GM21526 (cell line): ENCODE measurements at regions not wholly inside any gene's neighbourhood (a gene's known extent, or its start where the extent isn't known, plus 50 kb on each side); places are given as distances from the start of the nearest gene placed in this dataset.
"Not testable (repeated sequence)": the region's sequence is repeated elsewhere in the genome, so short reads cannot be mapped to it uniquely, and the experiment has no call there.

Experiments used
- ATAC-seq: cut with Tn5 transposase; IDR thresholded peaks from one replicate; pipeline ENCODE4 v1.9.1; 2021; ENCODE audit warnings: moderate library complexity; ENCODE audit not compliant: unreplicated experiment, low FRiP score

DNA sequence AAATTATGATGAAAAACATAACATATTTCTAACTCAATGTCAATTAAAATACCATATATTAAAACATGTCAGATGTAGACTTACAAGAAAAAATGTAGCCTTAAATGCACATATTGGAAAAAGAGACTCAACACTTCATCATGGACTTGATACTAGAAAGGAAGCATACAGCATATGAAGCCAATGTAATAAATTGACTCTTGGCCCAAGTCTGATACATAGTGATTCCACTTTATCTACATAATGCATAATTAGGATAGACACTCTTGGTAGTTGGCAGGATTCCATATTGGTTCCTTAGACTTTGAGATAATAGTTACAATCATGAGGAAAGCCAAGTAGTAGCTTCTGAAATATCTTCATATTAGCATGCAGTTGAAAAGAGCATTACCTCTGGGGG lies 1067.0 kb downstream of the PCDH17 start:
- no peak for ATAC-seq

DNA sequence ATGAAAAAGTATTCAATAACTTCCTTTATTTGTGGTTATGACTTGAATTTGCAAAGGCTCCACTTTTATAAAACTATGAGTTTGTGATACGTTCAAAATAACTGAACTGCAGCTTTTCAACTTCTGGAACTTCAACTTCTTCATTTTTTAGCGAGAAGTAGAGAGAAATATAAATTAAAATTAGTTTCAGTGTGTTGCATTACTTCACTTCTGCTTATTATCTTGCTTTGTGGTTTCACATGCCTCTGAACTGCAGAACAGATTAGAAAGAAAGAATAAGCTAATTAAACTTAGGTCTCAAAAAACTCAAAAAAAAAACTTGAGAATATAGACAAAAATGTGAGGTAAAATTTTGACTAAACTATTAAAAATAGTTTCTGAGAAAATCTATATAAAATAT lies 1073.4 kb downstream of the PCDH17 start:
- no peak for ATAC-seq

DNA sequence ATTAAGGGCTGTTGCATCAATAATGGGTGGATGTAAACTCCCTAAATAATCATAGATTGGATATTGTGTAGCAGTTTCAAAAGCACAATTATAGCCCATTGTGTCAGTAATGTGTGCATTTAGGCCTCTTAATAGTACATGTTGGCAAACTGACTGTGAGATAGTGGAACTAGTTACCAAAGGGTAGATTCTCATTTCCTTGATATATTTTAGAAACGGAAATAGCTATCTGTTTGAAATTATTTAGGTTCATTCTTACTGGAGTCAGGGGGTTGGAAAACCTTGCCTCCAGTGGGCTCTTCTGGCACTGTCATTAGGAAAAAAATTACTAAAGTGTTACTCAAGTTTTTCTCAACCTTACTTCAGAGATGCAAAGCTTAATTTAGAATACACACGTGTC lies 1074.9 kb downstream of the PCDH17 start:
- ATAC-seq = no peak

DNA sequence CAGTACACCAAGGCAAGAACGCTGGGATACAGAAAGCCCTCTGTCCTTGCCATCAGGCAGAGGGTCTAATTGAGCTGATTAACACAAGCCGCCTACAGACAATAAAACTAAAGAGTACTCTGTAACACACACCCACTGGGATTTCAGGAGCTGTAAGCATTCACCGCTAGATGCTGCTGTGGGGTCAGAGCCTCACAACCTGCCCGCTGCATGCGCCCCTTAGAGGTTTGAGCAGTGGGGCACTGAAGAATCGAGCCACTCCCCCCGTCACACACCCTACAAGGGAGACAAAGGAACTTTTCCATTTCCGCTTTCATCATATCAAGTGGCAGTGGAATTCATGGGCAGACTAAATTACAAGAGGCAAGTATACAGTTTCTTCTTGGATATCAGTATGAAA lies 1080.6 kb downstream of the PCDH17 start:
- ATAC-seq = no peak

DNA sequence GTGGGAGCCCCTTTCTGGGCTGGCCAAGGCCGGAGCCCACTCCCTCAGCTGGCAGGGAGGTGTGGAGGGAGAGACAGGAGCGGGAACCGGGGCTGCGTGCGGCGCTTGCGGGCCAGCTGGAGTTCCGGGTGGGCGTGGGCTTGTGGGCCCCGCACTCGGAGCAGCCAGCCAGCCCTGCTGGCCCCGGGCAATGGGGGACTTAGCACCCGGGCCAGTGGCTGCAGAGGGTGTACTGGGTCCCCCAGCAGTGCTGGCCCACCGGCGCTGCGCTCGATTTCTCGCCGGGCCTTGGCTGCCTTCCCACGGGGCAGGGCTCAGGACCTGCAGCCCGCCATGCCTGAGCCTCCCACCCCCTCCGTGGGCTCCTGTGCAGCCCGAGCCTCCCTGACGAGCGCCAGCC lies 1082.5 kb downstream of the PCDH17 start:
- not testable (repeated sequence) for ATAC-seq

DNA sequence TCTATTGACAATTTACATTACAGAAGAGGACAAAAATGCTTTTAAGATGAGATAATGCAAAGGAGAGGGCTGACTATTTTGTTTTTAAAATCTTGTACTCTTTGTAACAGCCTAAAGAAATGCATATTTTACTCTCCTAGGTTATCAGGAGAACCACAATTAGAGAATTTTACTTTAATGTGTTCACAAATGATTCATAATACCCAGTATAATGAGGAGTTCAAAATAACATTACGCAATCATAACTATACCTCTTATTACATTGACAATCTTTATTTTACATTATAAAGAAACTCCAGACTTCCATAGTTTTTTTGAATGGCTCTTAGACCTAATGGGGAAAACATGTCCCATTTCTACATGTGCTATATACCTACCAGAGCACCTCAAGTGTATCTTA lies 1089.7 kb downstream of the PCDH17 start:
- ATAC-seq = no peak

DNA sequence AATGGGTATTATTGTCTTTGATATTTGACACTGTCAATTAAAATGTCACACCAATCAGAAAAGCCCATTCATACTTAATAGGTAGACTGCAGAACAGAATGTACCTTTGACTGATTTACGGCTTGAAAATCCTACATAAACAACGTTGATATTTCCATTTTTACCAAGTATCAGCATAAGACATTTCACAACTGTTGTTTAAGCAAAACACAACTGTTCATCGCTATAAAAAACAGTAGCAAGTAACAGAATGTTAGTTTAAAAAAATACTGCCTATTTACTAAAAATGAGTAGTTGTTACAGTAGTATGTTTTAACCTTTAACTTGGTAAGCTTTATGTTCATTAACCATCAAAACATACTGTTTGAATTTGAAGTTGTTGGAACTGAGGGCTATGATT lies 1096.6 kb downstream of the PCDH17 start:
- no peak for ATAC-seq

DNA sequence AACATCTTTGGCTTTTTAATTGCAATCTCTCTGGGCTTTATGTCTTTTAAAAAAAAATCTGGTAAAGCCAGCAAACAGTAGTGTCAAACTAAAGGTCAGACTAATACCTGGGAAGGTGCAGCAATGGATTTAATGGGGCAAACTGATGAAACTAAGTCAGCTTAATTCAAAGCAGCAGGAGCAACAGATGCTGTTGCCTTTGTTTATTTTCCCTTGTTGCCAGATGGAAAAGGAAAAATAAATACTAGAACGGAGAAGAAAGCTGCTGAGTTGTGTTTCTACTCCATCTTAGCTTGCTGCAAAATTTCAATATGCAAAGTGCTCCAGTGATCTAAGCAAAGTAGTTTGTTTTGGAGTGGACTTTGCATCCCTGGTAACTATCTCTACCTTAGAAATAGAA lies 1097.8 kb downstream of the PCDH17 start:
- no peak for ATAC-seq

DNA sequence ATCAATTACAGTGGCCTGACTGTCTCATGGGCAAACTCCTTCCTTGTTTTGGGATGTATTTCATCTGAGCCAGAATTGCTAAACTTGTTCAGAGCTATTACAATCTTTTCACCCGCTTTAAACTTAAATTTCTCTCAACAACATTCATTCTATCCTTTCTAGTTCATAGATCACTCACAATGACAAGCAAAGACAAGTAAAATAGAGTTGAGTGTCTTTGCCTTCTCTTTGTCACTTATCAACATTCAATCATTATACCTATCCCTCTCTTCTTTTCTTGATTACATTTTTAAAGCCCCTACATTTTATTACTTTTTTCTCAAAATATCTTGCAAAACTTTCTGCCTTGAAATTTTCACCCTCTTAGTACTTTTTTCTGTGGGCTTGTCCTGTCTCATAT lies 1113.1 kb downstream of the PCDH17 start:
- ATAC-seq = no peak

DNA sequence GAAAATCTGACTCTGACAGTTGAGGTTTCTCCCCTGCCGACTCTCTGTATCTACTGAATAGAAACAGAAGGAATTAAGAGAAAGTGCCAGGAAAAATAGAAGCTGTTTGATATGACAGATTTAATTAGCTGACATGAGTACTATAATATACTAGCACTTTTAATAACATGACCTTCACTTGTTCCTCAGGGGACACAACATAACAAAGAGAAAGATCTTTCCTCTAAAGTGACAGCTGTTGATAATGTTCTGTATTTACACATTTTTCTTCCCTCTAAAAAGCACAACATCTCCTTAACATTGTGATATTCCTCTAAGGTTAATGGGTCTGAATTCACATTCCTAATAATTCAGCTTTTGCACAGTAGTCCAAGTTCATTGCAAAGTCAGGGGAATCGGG lies 1136.0 kb downstream of the PCDH17 start:
- ATAC-seq = no peak

DNA sequence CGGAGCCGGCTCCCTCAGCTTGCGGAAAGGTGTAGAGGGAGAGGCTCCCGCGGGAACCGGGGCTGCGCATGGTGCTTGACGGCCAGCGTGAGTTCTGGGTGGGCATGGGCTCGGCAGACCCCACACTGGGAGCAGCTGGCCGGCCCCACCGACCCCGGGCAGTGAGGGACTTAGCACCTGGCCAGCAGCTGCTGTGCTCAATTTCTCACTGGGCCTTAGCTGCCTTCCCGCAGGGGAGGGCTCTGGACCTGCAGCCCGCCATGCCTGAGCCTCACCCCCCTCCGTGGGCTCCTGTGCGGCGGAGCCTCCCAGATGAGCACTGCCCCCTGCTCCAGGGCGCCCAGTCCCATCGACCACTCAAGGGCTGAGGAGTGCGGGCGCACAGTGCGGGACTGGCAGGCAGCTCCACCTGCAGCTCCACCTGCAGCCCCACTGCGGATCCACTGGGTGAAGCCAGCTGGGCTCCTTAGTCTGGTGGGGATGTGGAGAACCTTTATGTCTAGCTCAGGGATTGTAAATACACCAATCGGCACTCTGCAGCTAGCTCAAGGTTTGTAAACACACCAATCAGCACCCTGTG lies 1141.8 kb downstream of the PCDH17 start:
- ATAC-seq = no peak

DNA sequence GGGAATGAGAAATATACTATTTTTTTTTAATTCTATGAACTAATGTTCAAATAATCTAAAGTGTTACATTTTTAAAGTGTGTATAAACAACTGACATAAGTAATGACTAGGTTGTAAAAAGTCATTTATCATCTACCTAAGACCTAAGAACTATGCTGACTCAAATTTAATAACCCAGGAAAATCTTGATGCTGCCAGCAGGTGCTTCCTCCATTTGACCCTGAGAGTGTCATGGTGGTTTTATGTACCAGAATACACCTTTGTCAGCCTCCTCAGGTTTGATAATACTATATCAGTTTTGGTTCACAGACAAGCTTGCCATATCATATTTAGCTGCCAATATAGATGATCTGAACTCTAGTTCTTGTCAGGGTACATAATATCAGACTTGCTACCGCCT lies 1151.2 kb downstream of the PCDH17 start:
- ATAC-seq = no peak

DNA sequence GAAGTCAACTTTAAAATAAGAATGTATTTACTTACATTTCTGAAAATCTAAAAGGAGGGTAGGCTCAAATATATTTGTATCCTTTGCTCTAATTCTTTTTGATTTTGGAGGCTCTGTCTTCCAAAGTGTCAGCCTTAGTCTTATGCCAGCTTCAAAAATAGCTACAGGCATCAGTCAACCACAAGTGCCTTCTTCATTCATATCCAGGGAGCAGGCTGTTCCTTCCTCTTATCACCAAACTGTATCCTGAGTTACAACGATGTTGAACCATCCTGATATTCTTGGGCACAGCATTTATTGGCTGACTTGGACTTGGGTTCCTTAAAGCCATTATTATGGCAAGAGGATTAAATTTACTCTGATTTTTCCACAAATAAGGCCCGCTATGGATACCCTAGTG lies 1161.3 kb downstream of the PCDH17 start:
- no peak for ATAC-seq

DNA sequence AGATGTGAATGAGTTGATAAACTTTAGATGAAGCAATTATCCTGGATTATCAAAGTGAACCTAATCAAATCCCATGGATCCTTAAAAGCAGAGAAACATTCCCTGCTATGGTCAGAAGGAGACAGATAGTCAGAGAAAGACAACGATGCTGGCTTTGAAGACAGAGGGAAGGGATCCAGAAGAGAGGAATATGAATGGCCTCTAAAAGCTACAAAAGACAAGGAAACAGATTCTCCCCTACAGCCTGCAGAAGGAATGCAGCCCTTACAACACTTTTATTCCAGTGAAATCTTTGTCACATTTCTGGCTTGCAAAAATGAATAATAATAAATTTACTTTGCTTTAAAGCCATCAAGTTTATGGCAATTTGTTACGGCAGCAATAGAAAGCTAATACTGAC lies 1164.2 kb downstream of the PCDH17 start:
- ATAC-seq = no peak

DNA sequence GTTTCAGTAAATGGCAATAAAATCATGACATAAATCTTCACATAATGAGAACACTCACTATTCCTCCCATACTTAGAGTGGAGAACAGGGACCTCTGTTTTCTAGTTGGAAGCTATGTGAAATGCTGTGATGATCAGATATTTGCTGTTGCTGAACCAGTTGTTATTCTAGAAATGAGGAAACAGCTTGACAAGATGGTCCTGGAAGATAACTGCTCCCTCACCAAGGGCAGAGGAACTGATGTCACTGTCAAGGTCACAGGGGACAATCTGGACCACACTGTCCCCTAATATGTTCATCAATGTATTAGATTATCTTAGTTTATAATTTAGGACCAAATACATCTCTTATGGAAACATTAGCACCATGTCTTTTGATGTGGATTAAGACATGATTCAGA lies 1173.3 kb downstream of the PCDH17 start:
- no peak for ATAC-seq

DNA sequence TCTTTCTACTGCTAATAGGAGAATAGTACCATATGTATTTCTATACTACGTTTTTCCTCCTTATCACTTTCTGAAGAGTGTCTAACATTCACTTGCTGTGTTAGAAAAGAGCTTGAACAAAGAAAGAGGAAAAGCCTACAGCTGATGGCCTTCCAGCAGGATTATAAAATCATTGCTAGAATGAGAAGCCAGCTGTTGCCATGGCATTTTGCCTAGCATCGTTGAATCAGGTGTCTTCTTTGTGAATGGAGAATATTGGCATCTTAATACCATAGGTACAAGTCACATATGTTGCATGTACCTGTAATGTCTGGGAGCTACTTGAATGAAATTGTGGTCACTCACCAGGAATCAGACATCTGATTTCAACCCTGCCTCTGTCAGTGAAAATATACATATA lies 1174.9 kb downstream of the PCDH17 start:
- ATAC-seq = no peak

DNA sequence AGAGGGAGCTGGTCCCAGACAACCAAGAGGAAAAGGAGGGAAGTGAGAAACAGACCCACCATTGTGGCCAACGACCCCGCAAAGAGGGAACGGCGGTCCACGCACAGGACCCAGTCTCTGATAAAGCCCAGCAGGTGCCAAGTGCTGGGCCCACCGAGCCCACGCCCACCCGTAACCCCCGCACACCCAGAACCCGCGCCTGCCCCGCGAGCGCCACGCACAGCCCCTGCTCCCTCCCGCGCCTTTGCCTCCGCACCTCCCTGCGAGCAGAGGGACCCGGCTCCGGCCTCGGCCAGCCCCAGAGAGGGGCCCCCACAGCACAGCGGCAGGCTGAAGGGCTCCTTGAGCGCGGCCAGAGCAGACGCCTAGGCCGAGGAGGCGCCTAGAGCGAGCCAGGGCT lies 1192.2 kb downstream of the PCDH17 start:
- no peak for ATAC-seq

DNA sequence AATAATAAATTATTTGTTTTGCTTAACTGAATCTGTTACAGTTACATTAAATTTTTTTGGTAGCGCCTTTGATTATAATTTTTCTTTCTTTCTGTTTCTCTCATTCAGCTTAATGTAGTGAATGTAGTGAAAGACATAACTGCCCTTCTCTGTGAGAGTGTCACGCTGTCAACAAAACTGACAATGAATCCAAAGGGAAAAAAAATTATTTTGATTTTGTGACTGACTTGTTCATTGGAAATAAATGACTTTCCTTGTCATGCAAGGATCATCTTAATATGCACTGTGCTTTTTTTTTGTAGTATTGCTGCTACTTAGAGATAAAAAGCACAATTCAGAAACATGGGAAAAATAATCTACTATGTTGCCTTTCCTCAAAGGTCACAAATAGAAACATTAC lies 1196.4 kb downstream of the PCDH17 start:
- no peak for ATAC-seq

DNA sequence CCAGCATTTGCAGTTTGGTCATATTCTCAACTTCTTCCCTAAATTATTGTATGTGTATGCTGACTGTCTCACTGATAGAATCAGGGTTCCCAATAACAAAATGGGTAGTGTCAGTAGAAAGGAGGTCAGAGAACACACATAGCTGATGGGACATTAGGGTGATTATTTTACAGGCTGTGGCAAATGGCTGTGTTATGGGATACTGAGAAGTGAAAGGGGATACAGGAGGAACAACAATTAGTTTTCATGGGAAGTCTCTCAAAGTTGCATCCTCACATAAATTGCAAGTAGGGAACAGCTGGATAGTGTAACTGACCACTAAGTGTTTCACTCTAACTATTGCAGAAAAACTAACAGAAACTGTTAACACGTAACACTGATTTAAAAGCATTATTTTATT lies 1199.3 kb downstream of the PCDH17 start:
- ATAC-seq = no peak

DNA sequence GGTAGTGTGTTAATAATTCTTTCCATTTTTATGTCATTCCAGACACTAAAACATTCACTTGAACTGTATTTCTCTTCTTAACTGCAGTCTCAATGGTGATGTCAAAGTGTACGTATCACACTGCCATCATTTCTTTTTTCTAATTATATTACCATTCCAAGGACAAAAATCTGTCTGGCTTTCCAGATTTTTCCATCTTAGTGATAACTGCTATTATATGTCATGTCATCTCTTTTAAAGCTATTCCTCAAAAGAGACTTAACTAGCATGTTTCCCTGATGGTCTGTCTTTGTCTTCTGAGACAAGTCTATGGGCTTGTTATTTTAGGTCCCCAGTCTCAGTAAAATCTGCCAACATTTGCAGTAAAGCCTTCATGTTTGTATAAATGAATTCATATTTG lies 1207.1 kb downstream of the PCDH17 start:
- no peak for ATAC-seq

DNA sequence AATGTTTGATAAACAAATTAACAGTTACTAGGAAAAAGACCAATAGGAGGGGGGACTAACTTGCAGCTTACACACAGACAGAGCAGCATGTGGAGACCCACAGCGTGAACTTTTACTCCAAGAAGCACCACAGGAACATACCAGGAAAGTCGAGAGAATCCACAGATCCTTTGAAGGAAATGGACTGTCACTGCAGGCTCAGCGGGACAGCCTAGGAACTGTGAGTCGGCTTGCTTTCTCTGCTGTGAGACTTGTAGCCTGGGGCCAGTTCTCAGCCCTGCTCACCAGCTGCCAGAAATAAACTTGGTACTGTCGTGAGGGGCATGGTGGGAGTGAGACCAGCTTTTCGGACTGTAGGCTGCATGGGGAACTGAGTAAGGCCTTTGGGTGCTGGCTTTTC lies 1211.5 kb downstream of the PCDH17 start:
- no peak for ATAC-seq

DNA sequence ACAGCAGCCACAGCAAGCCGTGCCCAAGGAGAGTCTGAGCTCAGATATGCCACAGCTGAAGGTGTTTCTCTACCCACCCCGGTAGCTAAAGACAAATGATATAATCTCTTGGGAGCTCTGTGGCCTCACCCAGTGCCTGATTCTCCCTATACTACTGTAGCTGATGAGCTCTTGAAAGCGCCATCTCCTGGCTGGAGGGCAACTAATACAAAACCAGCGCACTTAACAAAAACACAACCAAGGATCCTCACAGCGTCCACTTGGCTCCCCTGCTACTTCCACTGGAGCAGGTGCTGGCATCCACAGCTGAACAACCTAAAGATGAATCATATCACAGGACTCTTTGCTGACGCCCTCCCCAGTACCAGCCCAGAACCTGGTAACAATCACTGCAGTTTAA lies 1212.0 kb downstream of the PCDH17 start:
- no peak for ATAC-seq

DNA sequence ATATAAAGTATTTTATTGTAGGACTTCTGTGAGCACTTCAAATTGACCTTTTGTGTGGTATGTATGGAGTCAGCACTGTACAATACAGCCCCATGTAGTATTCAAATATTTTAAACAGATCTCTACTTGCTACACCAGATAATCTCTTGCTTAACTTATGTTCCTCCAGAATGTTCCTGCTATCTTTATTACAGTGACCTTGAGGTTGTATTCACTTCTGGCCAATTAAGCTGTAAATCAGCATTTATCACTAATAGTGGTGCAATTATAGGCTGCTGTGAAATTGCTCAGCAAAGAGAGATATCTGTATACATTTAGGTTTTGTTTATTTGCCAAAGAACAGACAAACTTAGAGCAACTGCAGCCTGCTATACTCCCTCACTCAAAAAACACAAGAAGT lies 1218.6 kb downstream of the PCDH17 start:
- no peak for ATAC-seq
